RWPE1 (cell line): ENCODE measurements at regions not wholly inside any gene's neighbourhood (a gene's known extent, or its start where the extent isn't known, plus 50 kb on each side); places are given as distances from the start of the nearest gene placed in this dataset.
A peak's percentile ranks its signal among the peaks of the same experiment; 100 is the strongest.

Source experiments
- CTCF ChIA-PET: fragments of 350-600 bp; sonication (Branson Sonifier 250); formaldehyde crosslinking; extraction: SDS; loops from one replicate; lab custom pipeline; 2021; lab: Yijun Ruan, JAX
- POLR2A ChIA-PET: fragments of 400-600 bp; formaldehyde crosslinking; extraction: SDS; loops from one replicate; lab custom pipeline; 2020; ENCODE audit warnings: antibody characterized with exemption; ENCODE audit not compliant: low non-redundant PET; lab: Yijun Ruan, JAX
- DNase-seq: peaks from one replicate; pipeline ENCODE4 v3.0.0; 2012; ENCODE audit warnings: low spot score
- H3K27ac ChIP-seq: fragments of 450-650 bp; 2 replicates; pipeline ENCODE4 v1.5.1; 2017
- CTCF ChIP-seq: fragments of 450-650 bp; conservative IDR thresholded peaks from 2 replicates; pipeline ENCODE4 v1.5.1; 2017; ENCODE audit warnings: low read depth, mild to moderate bottlenecking

GRCh38 chr4:67220861-67221260, 324.4 kb downstream of the CENPC start:
- DNase-seq: no peak
- H3K27ac ChIP-seq: no peak overlapping the region
- no peak for TF ChIP-seq CTCF
- ChIA-PET POLR2A (no interaction called here), CTCF (interaction anchor here (0.6 kb wide), 1 partner anchor 1175 kb away, joined by 3 read pairs; no protein-coding TSS in a partner anchor)

GRCh38 chr4:67218883-67219282, 326.4 kb downstream of the CENPC start:
- ChIA-PET CTCF (no interaction called here), POLR2A (no interaction called here)
- no peak for DNase-seq
- no peak overlapping the region for H3K27ac ChIP-seq
- no peak for TF ChIP-seq CTCF

GRCh38 chr4:67207941-67208441, 337.3 kb downstream of the CENPC start:
- no peak overlapping the region for H3K27ac ChIP-seq
- TF ChIP-seq CTCF: no peak
- CTCF ChIA-PET: no interaction called here
- DNase-seq: no peak
- POLR2A ChIA-PET: no interaction called here

- ChIA-PET CTCF (interaction anchor here (0.6 kb wide), 1 partner anchor 1451 kb away, joined by 3 read pairs; no protein-coding TSS in a partner anchor), POLR2A (no interaction called here)
- TF ChIP-seq CTCF: no peak
- no peak for DNase-seq
- H3K27ac ChIP-seq: no peak overlapping the region
Observed at GRCh38 chr4:67204441-67204840, 340.9 kb downstream of the CENPC start.

- POLR2A ChIA-PET: no interaction called here
- no peak overlapping the region for H3K27ac ChIP-seq
- no peak for TF ChIP-seq CTCF
- DNase-seq: no peak
- CTCF ChIA-PET: no interaction called here
Observed at GRCh38 chr4:67201334-67201733, 344.0 kb downstream of the CENPC start.

- peak; percentile 19; the same call in 1 of the 2 replicates for TF ChIP-seq CTCF
- H3K27ac ChIP-seq: no peak overlapping the region
- peak; percentile 1 for DNase-seq
- POLR2A ChIA-PET: no interaction called here
- CTCF ChIA-PET: interaction anchor here (0.6 kb wide), 1 partner anchor 87 kb away, joined by 3 read pairs; no protein-coding TSS in a partner anchor
Observed at GRCh38 chr4:67198727-67199126, 346.6 kb downstream of the CENPC start.
